WI38 (cell line): ENCODE measurements at regions not wholly inside any gene's neighbourhood (a gene's known extent, or its start where the extent isn't known, plus 50 kb on each side); places are given as distances from the start of the nearest gene placed in this dataset.

ENCODE experiments used
- H3K4me3 ChIP-seq: 2 replicates; pipeline ENCODE4 v1.5.1; 2011; ENCODE audit warnings: low read depth, mild to moderate bottlenecking, control low read depth, low read length
- CTCF ChIP-seq: IDR thresholded peaks from 2 replicates; pipeline ENCODE4 v1.5.1; 2012; ENCODE audit warnings: low read depth, mild to moderate bottlenecking, control low read depth, low read length

GRCh38 chr22:47724030-47724429 is 961.6 kb downstream of the TBC1D22A start:
- no peak for TF ChIP-seq CTCF

GRCh38 chr22:47718337-47718736 is 955.9 kb downstream of the TBC1D22A start:
- TF ChIP-seq CTCF, result no peak
- no peak overlapping the region for H3K4me3 ChIP-seq

More at GRCh38 chr22:47724030-47724429, 961.6 kb downstream of the TBC1D22A start:
- H3K4me3 ChIP-seq, result no peak overlapping the region

- no peak for TF ChIP-seq CTCF
- H3K4me3 ChIP-seq, result no peak overlapping the region
Observed at GRCh38 chr22:47716890-47717615, 954.6 kb downstream of the TBC1D22A start.

GRCh38 chr22:47715866-47716578 is 953.6 kb downstream of the TBC1D22A start:
- TF ChIP-seq CTCF, result no peak
- no peak overlapping the region for H3K4me3 ChIP-seq

- H3K4me3 ChIP-seq, result no peak overlapping the region
- no peak for TF ChIP-seq CTCF
Observed at GRCh38 chr22:47713941-47714340, 951.5 kb downstream of the TBC1D22A start.

GRCh38 chr22:47710135-47710534 is 947.7 kb downstream of the TBC1D22A start:
- TF ChIP-seq CTCF, result no peak
- H3K4me3 ChIP-seq, result no peak overlapping the region

- no peak for TF ChIP-seq CTCF
Observed at GRCh38 chr22:47705350-47705749, 942.9 kb downstream of the TBC1D22A start.

More at GRCh38 chr22:47705350-47705749, 942.9 kb downstream of the TBC1D22A start:
- H3K4me3 ChIP-seq, result no peak overlapping the region
